Left kidney (tissue), 1 donor: ENCODE measurements at regions not wholly inside any gene's neighbourhood (a gene's known extent, or its start where the extent isn't known, plus 50 kb on each side); places are given as distances from the start of the nearest gene placed in this dataset.

Source experiments
- DNase-seq: peaks from one replicate; pipeline ENCODE4 v3.0.0-alpha.2; 2013

- no peak for DNase-seq
Measured at GRCh38 chr4:137200322-137200721, 332.0 kb downstream of the PCDH18 start.

- DNase-seq = no peak
Measured at GRCh38 chr4:137198791-137199190, 333.5 kb downstream of the PCDH18 start.

GRCh38 chr4:137194670-137195069 is 337.6 kb downstream of the PCDH18 start:
- DNase-seq = no peak

- no peak for DNase-seq
Measured at GRCh38 chr4:137193564-137193963, 338.7 kb downstream of the PCDH18 start.

GRCh38 chr4:137181293-137181899 is 350.9 kb downstream of the PCDH18 start:
- no peak for DNase-seq

GRCh38 chr4:137180349-137180748 is 351.9 kb downstream of the PCDH18 start:
- DNase-seq = no peak

- no peak for DNase-seq
Measured at GRCh38 chr4:137156807-137157206, 375.5 kb downstream of the PCDH18 start.

GRCh38 chr4:137156054-137156453 is 376.2 kb downstream of the PCDH18 start:
- no peak for DNase-seq

GRCh38 chr4:137131201-137131600 is 401.1 kb downstream of the PCDH18 start:
- DNase-seq = no peak

GRCh38 chr4:137129845-137130244 is 402.4 kb downstream of the PCDH18 start:
- DNase-seq = no peak

GRCh38 chr4:137129441-137129840 is 402.9 kb downstream of the PCDH18 start:
- DNase-seq = no peak

GRCh38 chr4:137125011-137125410 is 407.3 kb downstream of the PCDH18 start:
- no peak for DNase-seq

GRCh38 chr4:137124278-137124932 is 407.9 kb downstream of the PCDH18 start:
- DNase-seq = peak; percentile 62

- no peak for DNase-seq
Measured at GRCh38 chr4:137122876-137123275, 409.4 kb downstream of the PCDH18 start.

- no peak for DNase-seq
Measured at GRCh38 chr4:137116144-137116543, 416.1 kb downstream of the PCDH18 start.

GRCh38 chr4:137106733-137107132 is 425.6 kb downstream of the PCDH18 start:
- no peak for DNase-seq

GRCh38 chr4:137106287-137106686 is 426.0 kb downstream of the PCDH18 start:
- DNase-seq = no peak

- no peak for DNase-seq
Measured at GRCh38 chr4:137090951-137091350, 441.3 kb downstream of the PCDH18 start.

GRCh38 chr4:137083571-137084135 is 448.6 kb downstream of the PCDH18 start:
- no peak for DNase-seq

GRCh38 chr4:137082061-137082460 is 450.2 kb downstream of the PCDH18 start:
- DNase-seq = no peak

- DNase-seq = no peak
Measured at GRCh38 chr4:137076908-137077307, 455.4 kb downstream of the PCDH18 start.

- DNase-seq = no peak
Measured at GRCh38 chr4:137075586-137075985, 456.7 kb downstream of the PCDH18 start.

- no peak for DNase-seq
Measured at GRCh38 chr4:137070614-137071013, 461.7 kb downstream of the PCDH18 start.

GRCh38 chr4:137069473-137069872 is 462.8 kb downstream of the PCDH18 start:
- DNase-seq = no peak
